ENCODE measurements at regions not wholly inside any gene's neighbourhood (a gene's known extent, or its start where the extent isn't known, plus 50 kb on each side); places are given as distances from the start of the nearest gene placed in this dataset.

DNA sequence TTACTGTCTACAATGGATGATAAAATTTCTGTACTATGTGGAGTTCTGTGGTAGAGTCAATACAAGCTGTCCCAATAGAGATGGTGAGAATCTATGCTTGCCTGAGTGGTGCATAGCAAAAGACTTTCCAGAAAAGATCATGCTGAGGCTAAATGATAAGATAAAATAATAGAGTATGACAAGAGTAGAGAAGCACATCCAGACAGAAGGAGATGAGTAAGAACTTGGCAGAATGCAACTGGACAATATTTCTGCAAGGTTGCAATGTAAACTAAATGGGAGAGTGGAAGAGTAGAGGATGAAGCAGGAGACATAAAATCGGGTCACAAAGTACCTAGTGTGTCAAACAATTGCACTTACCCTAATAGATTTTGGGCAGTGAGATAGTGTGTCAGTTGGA is 347.6 kb downstream of the MDFIC start:
- 93% methylated on average over 1 of the region's 1 CpG; no CpG with 5 or more reads in 1 of the 2 experiments for WGBS, 2 experiments (ENCODE audit: extremely low coverage in 1 of 2, insufficient coverage in 1 of 2, insufficient read length in 1 of 2, insufficient replicate concordance in 2 of 2, low coverage in 1 of 2, low lambda C conversion rate in 2 of 2, missing lambda C conversion rate in 1 of 2)
- Histone ChIP-seq H2BK120ac (replicated peaks; ENCODE audit: low read depth, low read length) (no peak overlapping the region), H3K9me3 (ENCODE audit: insufficient read depth in 2 of 2, low read depth in 1 of 2, low read length in 1 of 2) (no peaks in the 10 kb centered on the region), H3K18ac (ENCODE audit: extremely low read depth, low read length) (no peak overlapping the region), H2AFZ (ENCODE audit: low read length) (no peak overlapping the region), H3K27me3 (replicated peaks in 1 of 4; ENCODE audit: control insufficient read depth in 3 of 4, extremely low read depth in 1 of 4, insufficient read depth in 3 of 4, low read length in 3 of 4) (peaks cover 0 to under 1% (median 0%) of the 10 kb centered on the region in 4 experiments; a peak in 1 of 7 replicates), H3K4me2 (ENCODE audit: insufficient read depth in 1 of 2, low read depth in 2 of 2, low read length in 2 of 2) (no peak overlapping the region), H2BK5ac (ENCODE audit: low read depth, low read length) (no peak overlapping the region), H4K91ac (replicated peaks; ENCODE audit: insufficient read length, low read length) (no peak overlapping the region), H3K79me2 (ENCODE audit: control insufficient read depth in 1 of 2, insufficient read depth in 2 of 2, low read length in 2 of 2) (no peaks in the 10 kb centered on the region), H3K36me3 (ENCODE audit: control insufficient read depth in 2 of 4, insufficient read depth in 4 of 4, low read length in 3 of 4) (no peaks in the 10 kb centered on the region), H3K79me1 (ENCODE audit: low read depth, low read length) (no peaks in the 10 kb centered on the region), H4K20me1 (replicated peaks in 1 of 2; ENCODE audit: control insufficient read depth in 1 of 2, insufficient read depth in 2 of 2, low read length in 2 of 2) (no peaks in the 10 kb centered on the region), H3K4ac (replicated peaks; ENCODE audit: insufficient read length, low read depth, low read length) (no peak overlapping the region), H3K27ac (ENCODE audit: low read depth, low read length) (no peak overlapping the region), H3K4me3 (ENCODE audit: extremely low read depth in 1 of 4, insufficient read depth in 2 of 4, low read depth in 3 of 4, low read length in 4 of 4) (no peak overlapping the region), H4K5ac (ENCODE audit: insufficient read length, low read depth, low read length) (no peak overlapping the region), H3K9ac (replicated peaks in 1 of 4; ENCODE audit: extremely low read depth in 1 of 4, low read depth in 3 of 4, low read length in 3 of 4) (no peak overlapping the region), H3K4me1 (replicated peaks in 1 of 4; ENCODE audit: control insufficient read depth in 3 of 4, insufficient read depth in 4 of 4, low read length in 3 of 4) (no peaks in the 10 kb centered on the region), H3K14ac (ENCODE audit: insufficient read length) (no peak overlapping the region), H3K56ac (replicated peaks; ENCODE audit: insufficient read length, low read depth, low read length) (no peak overlapping the region), H2BK20ac (ENCODE audit: low read length) (no peak overlapping the region), H2BK15ac (ENCODE audit: low read length) (no peak overlapping the region), H2AK5ac (ENCODE audit: low read depth, low read length) (no peak overlapping the region), H3K23ac (ENCODE audit: insufficient read length) (no peak overlapping the region), H3K23me2 (ENCODE audit: low read depth, low read length) (no peaks in the 10 kb centered on the region), H2BK12ac (ENCODE audit: low read depth, low read length) (no peak overlapping the region), H4K8ac (ENCODE audit: extremely low read depth, insufficient read depth, low read length) (no peak overlapping the region)
- ChIA-PET CTCF (ENCODE audit: partially characterized antibody) (no interaction called here), POLR2A (ENCODE audit: partially characterized antibody) (no interaction called here)
- DNase-seq (ENCODE audit: low read depth in 1 of 2, low spot score in 2 of 2) (no peak), FAIRE-seq (no peak)
- no peak for TF ChIP-seq MAFK (IDR thresholded peaks at IDR 0.05; ENCODE audit: low read depth, low read length)
- no peak for TF ChIP-seq CEBPB (IDR thresholded peaks at IDR 0.05; ENCODE audit: low read depth, low read length)
- TF ChIP-seq EGR1 (IDR thresholded peaks at IDR 0.05; ENCODE audit: borderline replicate concordance, low read depth, low read length) = no peak
- no peak for TF ChIP-seq NRF1 (IDR thresholded peaks at IDR 0.05; ENCODE audit: low read depth, low read length)
- no peak for TF ChIP-seq TCF12 (IDR thresholded peaks at IDR 0.05; ENCODE audit: low read depth, low read length)
- TF ChIP-seq, protein P1, sequence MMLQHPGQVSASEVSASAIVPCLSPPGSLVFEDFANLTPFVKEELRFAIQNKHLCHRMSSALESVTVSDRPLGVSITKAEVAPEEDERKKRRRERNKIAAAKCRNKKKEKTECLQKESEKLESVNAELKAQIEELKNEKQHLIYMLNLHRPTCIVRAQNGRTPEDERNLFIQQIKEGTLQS (IDR thresholded peaks at IDR 0.05; ENCODE audit: insufficient read depth, low read depth, low read length) = no peak
- TF ChIP-seq JUND (IDR thresholded peaks at IDR 0.05; ENCODE audit: low read length) = no peak
- no peak for TF ChIP-seq RAD21 (IDR thresholded peaks at IDR 0.05 in 1 of 2, conservative IDR thresholded peaks at IDR 0.05 in 1 of 2; ENCODE audit: low read depth in 2 of 2, low read length in 2 of 2)
- TF ChIP-seq SIX5 (IDR thresholded peaks at IDR 0.05; ENCODE audit: low read depth, low read length) = no peak
- TF ChIP-seq, protein P2, sequence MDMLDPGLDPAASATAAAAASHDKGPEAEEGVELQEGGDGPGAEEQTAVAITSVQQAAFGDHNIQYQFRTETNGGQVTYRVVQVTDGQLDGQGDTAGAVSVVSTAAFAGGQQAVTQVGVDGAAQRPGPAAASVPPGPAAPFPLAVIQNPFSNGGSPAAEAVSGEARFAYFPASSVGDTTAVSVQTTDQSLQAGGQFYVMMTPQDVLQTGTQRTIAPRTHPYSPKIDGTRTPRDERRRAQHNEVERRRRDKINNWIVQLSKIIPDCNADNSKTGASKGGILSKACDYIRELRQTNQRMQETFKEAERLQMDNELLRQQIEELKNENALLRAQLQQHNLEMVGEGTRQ (IDR thresholded peaks at IDR 0.05; ENCODE audit: low read length) = no peak
- no peak for TF ChIP-seq TBP (IDR thresholded peaks at IDR 0.05; ENCODE audit: low read depth, low read length)
- TF ChIP-seq GTF2F1 (IDR thresholded peaks at IDR 0.05; ENCODE audit: borderline replicate concordance, low read depth, low read length) = no peak
- no peak for TF ChIP-seq SIRT6 (IDR thresholded peaks at IDR 0.05; ENCODE audit: low read length)
- TF ChIP-seq SUZ12 (IDR thresholded peaks at IDR 0.05; ENCODE audit: low read length) = no peak
- TF ChIP-seq JUN (IDR thresholded peaks at IDR 0.05; ENCODE audit: low read depth, low read length) = no peak
